WTC11 (cell line): ENCODE measurements at regions not wholly inside any gene's neighbourhood (a gene's known extent, or its start where the extent isn't known, plus 50 kb on each side); places are given as distances from the start of the nearest gene placed in this dataset.

Experiments used
- ATAC-seq: fragments of 200-7000 bp; cut with Tn5 transposase; 2 replicates; pipeline ENCODE4 v1.10.0; 2021; ENCODE audit warnings: mild to moderate bottlenecking, moderate library complexity
- CTCF ChIA-PET: fragments of 300-600 bp; sonication (Branson Sonifier 250); formaldehyde crosslinking; loops from one replicate; lab custom pipeline; 2021; ENCODE audit warnings: antibody characterized with exemption; lab: Charles Lee
- POLR2A ChIA-PET: fragments of 350-600 bp; sonication (Branson Sonifier 250); formaldehyde crosslinking; loops from one replicate; lab custom pipeline; 2021; ENCODE audit warnings: antibody characterized with exemption; lab: Charles Lee
- DNase-seq: peaks from one replicate; pipeline ENCODE4 v3.0.0; 2021; ENCODE audit warnings: low spot score
- H3K27ac Mint-ChIP-seq: 2 replicates; pipeline ENCODE4 v1.8.0; 2021; ENCODE audit warnings: mixed read lengths
- H3K27me3 Mint-ChIP-seq: 2 replicates; pipeline ENCODE4 v1.8.0; 2021; ENCODE audit warnings: low read depth, mild to moderate bottlenecking, moderate library complexity, mixed read lengths
- H3K36me3 Mint-ChIP-seq: 2 replicates; pipeline ENCODE4 v1.8.0; 2021; ENCODE audit warnings: mixed read lengths
- H3K4me1 Mint-ChIP-seq: 2 replicates; pipeline ENCODE4 v1.8.0; 2022; ENCODE audit warnings: mixed read lengths
- H3K4me3 Mint-ChIP-seq: 2 replicates; pipeline ENCODE4 v1.8.0; 2021; ENCODE audit warnings: mild to moderate bottlenecking, moderate library complexity, mixed read lengths
- H3K9me3 Mint-ChIP-seq: 2 replicates; pipeline ENCODE4 v1.8.0; 2021; ENCODE audit warnings: mixed read lengths
- KAT7 ChIP-seq: sonication (generic); formaldehyde crosslinking; IDR thresholded peaks from 2 replicates; pipeline ENCODE4 v1.8.1; 2023; ENCODE audit warnings: missing genetic modification reagents, mild to moderate bottlenecking, borderline replicate concordance
- NFATC4 ChIP-seq: fragments of 250-450 bp; sonication (Bioruptor Pico); IDR thresholded peaks from 2 replicates; pipeline ENCODE4 v1.9.0; 2021; ENCODE audit warnings: mild to moderate bottlenecking
- NR3C1 ChIP-seq: sonication (generic); formaldehyde crosslinking; conservative IDR thresholded peaks from 2 replicates; pipeline ENCODE4 v1.8.1; 2023; ENCODE audit warnings: low read depth, mild to moderate bottlenecking, missing genetic modification reagents
- SP1 ChIP-seq: sonication (generic); formaldehyde crosslinking; conservative IDR thresholded peaks from 2 replicates; pipeline ENCODE4 v1.8.1; 2022; ENCODE audit warnings: missing genetic modification reagents
- ZNF396 ChIP-seq: fragments of 250-450 bp; sonication (Bioruptor Pico); IDR thresholded peaks from 2 replicates; pipeline ENCODE4 v1.8.0; 2021; ENCODE audit warnings: mild to moderate bottlenecking, moderate library complexity, borderline replicate concordance
- TF ChIP-seq, protein P1 (sequence below): sonication (generic); formaldehyde crosslinking; IDR thresholded peaks from 2 replicates; pipeline ENCODE4 v1.8.0; 2023; ENCODE audit warnings: missing genetic modification reagents, mild to moderate bottlenecking, borderline replicate concordance
- TF ChIP-seq, protein P2 (sequence below): sonication (generic); formaldehyde crosslinking; IDR thresholded peaks from 2 replicates; pipeline ENCODE4 v1.8.0; 2022; ENCODE audit warnings: mild to moderate bottlenecking, missing genetic modification reagents
- TF ChIP-seq, protein P3 (sequence below): fragments of 250-450 bp; sonication (Bioruptor Pico); IDR thresholded peaks from 2 replicates; pipeline ENCODE4 v2.1.2; 2022; ENCODE audit warnings: mild to moderate bottlenecking, moderate library complexity
- TF ChIP-seq, protein P4 (sequence below): sonication (generic); formaldehyde crosslinking; IDR thresholded peaks from 2 replicates; pipeline ENCODE4 v1.8.0; 2022; ENCODE audit warnings: missing genetic modification reagents
- TF ChIP-seq, protein P5 (sequence below): sonication (generic); formaldehyde crosslinking; IDR thresholded peaks from 2 replicates; pipeline ENCODE4 v1.8.1; 2022; ENCODE audit warnings: mild to moderate bottlenecking, missing genetic modification reagents, moderate library complexity, borderline replicate concordance
- TF ChIP-seq, protein P6 (sequence below): sonication (generic); formaldehyde crosslinking; IDR thresholded peaks from 2 replicates; pipeline ENCODE4 v1.8.0; 2023; ENCODE audit warnings: missing genetic modification reagents

DNA sequence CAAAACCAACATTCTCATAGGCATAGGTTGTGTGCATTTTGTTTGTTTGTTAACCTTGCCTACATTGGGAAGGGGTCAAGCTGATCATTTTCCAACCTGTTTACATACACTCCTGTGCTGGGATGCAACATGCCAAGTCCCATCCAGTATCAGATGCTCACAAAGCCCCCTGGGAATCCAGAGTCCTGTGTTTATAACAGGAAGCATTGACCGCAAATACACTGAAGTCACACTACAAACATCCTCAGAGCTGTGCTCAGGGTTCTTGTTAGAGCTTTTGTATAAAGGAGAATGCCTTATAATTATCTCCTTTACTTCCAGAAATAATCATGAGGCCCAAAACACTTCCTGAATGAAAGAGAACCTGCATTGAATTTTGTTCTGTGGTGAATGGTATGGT is 488.7 kb upstream of the TCF4 start (continued):
- TF ChIP-seq, protein P1, sequence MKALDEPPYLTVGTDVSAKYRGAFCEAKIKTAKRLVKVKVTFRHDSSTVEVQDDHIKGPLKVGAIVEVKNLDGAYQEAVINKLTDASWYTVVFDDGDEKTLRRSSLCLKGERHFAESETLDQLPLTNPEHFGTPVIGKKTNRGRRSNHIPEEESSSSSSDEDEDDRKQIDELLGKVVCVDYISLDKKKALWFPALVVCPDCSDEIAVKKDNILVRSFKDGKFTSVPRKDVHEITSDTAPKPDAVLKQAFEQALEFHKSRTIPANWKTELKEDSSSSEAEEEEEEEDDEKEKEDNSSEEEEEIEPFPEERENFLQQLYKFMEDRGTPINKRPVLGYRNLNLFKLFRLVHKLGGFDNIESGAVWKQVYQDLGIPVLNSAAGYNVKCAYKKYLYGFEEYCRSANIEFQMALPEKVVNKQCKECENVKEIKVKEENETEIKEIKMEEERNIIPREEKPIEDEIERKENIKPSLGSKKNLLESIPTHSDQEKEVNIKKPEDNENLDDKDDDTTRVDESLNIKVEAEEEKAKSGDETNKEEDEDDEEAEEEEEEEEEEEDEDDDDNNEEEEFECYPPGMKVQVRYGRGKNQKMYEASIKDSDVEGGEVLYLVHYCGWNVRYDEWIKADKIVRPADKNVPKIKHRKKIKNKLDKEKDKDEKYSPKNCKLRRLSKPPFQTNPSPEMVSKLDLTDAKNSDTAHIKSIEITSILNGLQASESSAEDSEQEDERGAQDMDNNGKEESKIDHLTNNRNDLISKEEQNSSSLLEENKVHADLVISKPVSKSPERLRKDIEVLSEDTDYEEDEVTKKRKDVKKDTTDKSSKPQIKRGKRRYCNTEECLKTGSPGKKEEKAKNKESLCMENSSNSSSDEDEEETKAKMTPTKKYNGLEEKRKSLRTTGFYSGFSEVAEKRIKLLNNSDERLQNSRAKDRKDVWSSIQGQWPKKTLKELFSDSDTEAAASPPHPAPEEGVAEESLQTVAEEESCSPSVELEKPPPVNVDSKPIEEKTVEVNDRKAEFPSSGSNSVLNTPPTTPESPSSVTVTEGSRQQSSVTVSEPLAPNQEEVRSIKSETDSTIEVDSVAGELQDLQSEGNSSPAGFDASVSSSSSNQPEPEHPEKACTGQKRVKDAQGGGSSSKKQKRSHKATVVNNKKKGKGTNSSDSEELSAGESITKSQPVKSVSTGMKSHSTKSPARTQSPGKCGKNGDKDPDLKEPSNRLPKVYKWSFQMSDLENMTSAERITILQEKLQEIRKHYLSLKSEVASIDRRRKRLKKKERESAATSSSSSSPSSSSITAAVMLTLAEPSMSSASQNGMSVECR (CRISPR knock-in tag): no peak
- TF ChIP-seq, protein P2, sequence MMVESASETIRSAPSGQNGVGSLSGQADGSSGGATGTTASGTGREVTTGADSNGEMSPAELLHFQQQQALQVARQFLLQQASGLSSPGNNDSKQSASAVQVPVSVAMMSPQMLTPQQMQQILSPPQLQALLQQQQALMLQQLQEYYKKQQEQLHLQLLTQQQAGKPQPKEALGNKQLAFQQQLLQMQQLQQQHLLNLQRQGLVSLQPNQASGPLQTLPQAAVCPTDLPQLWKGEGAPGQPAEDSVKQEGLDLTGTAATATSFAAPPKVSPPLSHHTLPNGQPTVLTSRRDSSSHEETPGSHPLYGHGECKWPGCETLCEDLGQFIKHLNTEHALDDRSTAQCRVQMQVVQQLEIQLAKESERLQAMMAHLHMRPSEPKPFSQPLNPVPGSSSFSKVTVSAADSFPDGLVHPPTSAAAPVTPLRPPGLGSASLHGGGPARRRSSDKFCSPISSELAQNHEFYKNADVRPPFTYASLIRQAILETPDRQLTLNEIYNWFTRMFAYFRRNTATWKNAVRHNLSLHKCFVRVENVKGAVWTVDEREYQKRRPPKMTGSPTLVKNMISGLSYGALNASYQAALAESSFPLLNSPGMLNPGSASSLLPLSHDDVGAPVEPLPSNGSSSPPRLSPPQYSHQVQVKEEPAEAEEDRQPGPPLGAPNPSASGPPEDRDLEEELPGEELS (CRISPR knock-in tag): no peak
- TF ChIP-seq SP1 (CRISPR knock-in tag): no peak
- TF ChIP-seq KAT7: no peak

DNA sequence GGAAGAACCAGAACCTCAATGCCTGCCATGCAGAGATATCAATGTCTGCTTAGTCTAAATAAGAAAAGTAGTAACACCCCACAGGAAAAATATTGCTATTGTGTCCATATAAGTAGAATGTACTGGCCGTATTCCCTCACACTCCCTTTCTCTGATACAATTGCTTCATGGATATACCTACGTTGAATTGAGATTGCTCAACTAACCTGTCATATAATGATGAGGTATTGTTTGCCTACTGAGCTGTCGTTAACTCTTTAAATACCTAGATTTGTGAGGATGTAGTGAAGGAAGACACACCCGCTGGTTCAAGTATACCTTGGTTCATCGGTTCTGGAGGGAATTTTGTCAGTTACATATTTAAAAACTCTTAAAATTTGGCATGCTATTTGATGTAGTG is 480.7 kb upstream of the TCF4 start:
- peaks cover 33% of the 10 kb centered on the region for H3K4me1 Mint-ChIP-seq
- TF ChIP-seq ZNF396 (no peak), NFATC4 (CRISPR knock-in tag) (no peak), NR3C1 (CRISPR knock-in tag) (no peak), KAT7 (no peak)
- TF ChIP-seq, protein P3, sequence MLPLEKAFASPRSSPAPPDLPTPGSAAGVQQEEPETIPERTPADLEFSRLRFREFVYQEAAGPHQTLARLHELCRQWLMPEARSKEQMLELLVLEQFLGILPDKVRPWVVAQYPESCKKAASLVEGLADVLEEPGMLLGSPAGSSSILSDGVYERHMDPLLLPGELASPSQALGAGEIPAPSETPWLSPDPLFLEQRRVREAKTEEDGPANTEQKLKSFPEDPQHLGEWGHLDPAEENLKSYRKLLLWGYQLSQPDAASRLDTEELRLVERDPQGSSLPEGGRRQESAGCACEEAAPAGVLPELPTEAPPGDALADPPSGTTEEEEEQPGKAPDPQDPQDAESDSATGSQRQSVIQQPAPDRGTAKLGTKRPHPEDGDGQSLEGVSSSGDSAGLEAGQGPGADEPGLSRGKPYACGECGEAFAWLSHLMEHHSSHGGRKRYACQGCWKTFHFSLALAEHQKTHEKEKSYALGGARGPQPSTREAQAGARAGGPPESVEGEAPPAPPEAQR (CRISPR knock-in tag): no peak
- TF ChIP-seq, protein P4, sequence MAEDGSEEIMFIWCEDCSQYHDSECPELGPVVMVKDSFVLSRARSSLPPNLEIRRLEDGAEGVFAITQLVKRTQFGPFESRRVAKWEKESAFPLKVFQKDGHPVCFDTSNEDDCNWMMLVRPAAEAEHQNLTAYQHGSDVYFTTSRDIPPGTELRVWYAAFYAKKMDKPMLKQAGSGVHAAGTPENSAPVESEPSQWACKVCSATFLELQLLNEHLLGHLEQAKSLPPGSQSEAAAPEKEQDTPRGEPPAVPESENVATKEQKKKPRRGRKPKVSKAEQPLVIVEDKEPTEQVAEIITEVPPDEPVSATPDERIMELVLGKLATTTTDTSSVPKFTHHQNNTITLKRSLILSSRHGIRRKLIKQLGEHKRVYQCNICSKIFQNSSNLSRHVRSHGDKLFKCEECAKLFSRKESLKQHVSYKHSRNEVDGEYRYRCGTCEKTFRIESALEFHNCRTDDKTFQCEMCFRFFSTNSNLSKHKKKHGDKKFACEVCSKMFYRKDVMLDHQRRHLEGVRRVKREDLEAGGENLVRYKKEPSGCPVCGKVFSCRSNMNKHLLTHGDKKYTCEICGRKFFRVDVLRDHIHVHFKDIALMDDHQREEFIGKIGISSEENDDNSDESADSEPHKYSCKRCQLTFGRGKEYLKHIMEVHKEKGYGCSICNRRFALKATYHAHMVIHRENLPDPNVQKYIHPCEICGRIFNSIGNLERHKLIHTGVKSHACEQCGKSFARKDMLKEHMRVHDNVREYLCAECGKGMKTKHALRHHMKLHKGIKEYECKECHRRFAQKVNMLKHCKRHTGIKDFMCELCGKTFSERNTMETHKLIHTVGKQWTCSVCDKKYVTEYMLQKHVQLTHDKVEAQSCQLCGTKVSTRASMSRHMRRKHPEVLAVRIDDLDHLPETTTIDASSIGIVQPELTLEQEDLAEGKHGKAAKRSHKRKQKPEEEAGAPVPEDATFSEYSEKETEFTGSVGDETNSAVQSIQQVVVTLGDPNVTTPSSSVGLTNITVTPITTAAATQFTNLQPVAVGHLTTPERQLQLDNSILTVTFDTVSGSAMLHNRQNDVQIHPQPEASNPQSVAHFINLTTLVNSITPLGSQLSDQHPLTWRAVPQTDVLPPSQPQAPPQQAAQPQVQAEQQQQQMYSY: no peak
- TF ChIP-seq, protein P5, sequence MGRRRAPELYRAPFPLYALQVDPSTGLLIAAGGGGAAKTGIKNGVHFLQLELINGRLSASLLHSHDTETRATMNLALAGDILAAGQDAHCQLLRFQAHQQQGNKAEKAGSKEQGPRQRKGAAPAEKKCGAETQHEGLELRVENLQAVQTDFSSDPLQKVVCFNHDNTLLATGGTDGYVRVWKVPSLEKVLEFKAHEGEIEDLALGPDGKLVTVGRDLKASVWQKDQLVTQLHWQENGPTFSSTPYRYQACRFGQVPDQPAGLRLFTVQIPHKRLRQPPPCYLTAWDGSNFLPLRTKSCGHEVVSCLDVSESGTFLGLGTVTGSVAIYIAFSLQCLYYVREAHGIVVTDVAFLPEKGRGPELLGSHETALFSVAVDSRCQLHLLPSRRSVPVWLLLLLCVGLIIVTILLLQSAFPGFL (CRISPR knock-in tag): no peak
- TF ChIP-seq, protein P2 (CRISPR knock-in tag): no peak
- TF ChIP-seq, protein P6, sequence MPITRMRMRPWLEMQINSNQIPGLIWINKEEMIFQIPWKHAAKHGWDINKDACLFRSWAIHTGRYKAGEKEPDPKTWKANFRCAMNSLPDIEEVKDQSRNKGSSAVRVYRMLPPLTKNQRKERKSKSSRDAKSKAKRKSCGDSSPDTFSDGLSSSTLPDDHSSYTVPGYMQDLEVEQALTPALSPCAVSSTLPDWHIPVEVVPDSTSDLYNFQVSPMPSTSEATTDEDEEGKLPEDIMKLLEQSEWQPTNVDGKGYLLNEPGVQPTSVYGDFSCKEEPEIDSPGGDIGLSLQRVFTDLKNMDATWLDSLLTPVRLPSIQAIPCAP (CRISPR knock-in tag): no peak
- TF ChIP-seq, all 79 proteins: peak for 0
- Mint-ChIP-seq H3K9me3 (peaks cover 19% of the 10 kb centered on the region), H3K36me3 (peaks cover 4% of the 10 kb centered on the region; the same call in 1 of the 2 replicates), H3K4me3 (no peak overlapping the region), H3K27ac (no peak overlapping the region), H3K27me3 (no peaks in the 10 kb centered on the region)
- POLR2A ChIA-PET: no interaction called here
- CTCF ChIA-PET: no interaction called here
- no peak for DNase-seq
- no peak for ATAC-seq
